ENCODE measurements at regions not wholly inside any gene's neighbourhood (a gene's known extent, or its start where the extent isn't known, plus 50 kb on each side); places are given as distances from the start of the nearest gene placed in this dataset.

- DNase-seq (ENCODE audit: low spot score) = no peak
Observed at GRCh38 chr18:77572537-77572936, 322.9 kb downstream of the GALR1 start.

DNA sequence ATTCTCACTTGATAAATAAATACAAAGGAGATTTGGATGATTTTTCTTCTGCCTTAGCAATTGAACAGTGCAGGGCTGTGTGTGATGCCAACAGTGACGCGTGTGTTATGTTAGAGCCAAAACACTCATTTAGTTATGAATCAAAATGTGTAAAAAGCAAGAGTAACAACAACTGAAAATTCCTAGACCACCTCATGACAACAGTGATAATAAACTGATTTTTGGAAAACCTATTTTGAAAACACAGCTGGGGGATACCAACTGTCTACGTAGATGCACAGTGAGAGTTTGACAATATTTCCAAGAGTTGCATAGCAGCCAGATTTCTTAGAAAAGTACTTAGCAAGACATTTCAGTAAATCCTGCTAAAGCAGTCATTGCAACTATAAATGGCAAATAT lies 323.9 kb downstream of the GALR1 start:
- DNase-seq (ENCODE audit: low spot score) = no peak

DNA sequence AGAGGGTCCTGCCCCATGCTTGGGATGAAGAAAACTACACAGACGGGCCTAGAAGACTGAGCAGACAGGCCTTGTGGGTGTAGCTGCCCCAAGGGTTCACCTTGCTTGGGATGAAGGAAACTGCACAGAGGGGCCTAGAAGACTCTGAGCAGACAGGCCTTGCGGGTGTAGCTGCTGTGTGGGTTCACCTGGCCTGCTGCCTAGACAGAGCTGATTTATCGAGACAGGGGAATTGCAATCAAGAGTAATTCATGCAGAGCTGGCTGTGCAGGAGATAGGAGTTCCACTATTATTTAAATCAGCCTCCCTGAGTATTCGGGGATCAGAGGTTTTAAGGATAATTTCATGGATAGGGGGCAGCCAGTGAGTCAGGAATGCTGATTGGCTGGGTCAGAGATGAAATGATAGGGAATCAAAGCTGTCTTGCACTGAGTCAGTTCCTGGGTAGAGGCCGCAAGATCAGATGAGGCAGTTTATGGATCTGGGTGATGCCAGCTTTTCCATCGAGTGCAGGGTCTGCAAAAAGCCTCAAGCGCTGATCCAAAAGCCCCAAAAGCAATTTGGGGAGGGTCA lies 341.4 kb downstream of the GALR1 start:
- no peak for DNase-seq (ENCODE audit: low spot score)

- DNase-seq (ENCODE audit: low spot score) = no peak
Observed at GRCh38 chr18:77597726-77598125, 348.1 kb downstream of the GALR1 start.

- no peak for DNase-seq (ENCODE audit: low spot score)
Observed at GRCh38 chr18:77600674-77601073, 351.0 kb downstream of the GALR1 start.

GRCh38 chr18:77601567-77601966 lies 351.9 kb downstream of the GALR1 start:
- no peak for DNase-seq (ENCODE audit: low spot score)

GRCh38 chr18:77607087-77607486 lies 357.4 kb downstream of the GALR1 start:
- DNase-seq (ENCODE audit: low spot score) = no peak

- DNase-seq (ENCODE audit: low spot score) = no peak
Observed at GRCh38 chr18:77608807-77609206, 359.2 kb downstream of the GALR1 start.

GRCh38 chr18:77617694-77618093 lies 368.0 kb downstream of the GALR1 start:
- no peak for DNase-seq (ENCODE audit: low spot score)

GRCh38 chr18:77619525-77619924 lies 369.9 kb downstream of the GALR1 start:
- DNase-seq (ENCODE audit: low spot score) = no peak

GRCh38 chr18:77622009-77622692 lies 372.5 kb downstream of the GALR1 start:
- no peak for DNase-seq (ENCODE audit: low spot score)

DNA sequence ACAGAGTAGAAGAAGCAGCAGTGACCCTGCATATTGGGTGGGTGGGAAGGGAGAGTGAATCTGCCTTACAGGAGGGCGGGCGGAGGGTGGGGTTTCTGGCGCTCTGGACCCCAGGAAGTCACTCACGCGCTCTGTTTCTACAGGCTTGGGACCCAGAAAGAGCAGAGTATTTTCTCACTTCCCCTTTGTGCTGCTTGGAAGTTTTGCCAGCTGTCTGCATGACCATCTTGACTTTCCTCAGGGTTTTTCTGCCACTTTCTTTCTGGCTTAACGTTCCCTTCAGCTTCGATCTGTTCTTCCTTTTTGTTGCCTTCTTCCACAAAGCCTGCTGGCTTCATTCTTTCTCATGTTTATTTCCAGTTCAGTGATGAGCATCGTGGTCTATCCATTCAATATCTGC lies 383.1 kb downstream of the GALR1 start:
- DNase-seq (ENCODE audit: low spot score) = no peak

DNA sequence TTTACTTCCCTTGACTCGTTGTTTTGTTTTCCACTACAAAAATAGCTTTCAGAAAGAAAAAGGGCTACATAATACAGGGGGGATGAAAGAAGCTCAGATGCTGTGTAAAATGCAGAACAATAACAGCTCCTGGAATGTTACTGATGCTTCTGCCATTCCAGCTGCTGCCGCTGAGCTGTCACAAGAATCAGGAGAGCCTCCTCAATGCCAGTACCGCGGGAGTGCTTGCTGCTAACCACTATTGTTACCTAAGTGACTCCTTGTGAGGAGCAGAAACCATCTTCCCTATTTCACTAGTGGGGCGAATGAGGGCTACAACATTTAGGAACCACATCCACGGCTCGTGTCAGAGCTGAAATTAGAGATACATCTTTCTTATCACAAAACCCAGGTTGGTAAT lies 384.8 kb downstream of the GALR1 start:
- no peak for DNase-seq (ENCODE audit: low spot score)

DNA sequence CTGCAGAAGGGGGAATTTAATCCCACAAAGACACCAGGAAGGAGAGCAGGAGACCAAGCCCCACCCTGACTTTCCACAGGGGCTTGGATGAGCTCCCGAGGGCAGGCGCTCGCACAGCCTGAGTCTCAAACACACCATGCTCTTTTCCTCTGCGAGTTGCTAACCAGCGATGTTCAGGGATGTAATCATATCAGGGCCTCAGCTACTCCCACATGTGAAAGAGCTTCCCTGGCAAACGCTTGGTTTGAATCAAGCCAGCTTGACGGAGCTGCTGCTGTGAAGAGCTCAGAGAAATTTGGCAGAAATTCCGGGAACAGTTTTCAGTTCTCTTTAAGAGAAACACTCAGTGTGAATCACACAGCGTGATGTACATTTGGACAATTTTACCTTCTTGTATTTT lies 385.8 kb downstream of the GALR1 start:
- DNase-seq (ENCODE audit: low spot score) = no peak

GRCh38 chr18:77635858-77636257 lies 386.2 kb downstream of the GALR1 start:
- no peak for DNase-seq (ENCODE audit: low spot score)

- no peak for DNase-seq (ENCODE audit: low spot score)
Observed at GRCh38 chr18:77645170-77645872, 395.7 kb downstream of the GALR1 start.

- DNase-seq (ENCODE audit: low spot score) = no peak
Observed at GRCh38 chr18:77647472-77647871, 397.8 kb downstream of the GALR1 start.

DNA sequence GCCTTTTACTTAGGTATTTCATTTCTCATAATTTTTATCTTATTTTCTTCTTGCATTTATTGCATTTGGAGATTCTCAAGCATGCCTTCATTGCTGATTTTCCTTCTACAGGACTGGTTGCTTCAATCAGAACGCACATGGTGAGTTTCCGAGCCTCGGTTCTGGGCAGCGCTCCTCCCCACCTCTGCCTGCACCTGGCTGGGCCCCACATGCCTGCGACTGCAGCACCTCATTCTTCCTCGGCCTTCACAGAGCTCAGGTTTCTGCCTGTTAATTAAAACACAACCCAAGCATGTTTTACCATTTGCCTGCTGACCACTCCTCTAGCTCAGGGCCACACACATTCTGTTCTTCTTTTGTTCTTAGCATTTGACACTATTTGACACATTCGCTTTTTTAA lies 398.8 kb downstream of the GALR1 start:
- DNase-seq (ENCODE audit: low spot score) = no peak

DNA sequence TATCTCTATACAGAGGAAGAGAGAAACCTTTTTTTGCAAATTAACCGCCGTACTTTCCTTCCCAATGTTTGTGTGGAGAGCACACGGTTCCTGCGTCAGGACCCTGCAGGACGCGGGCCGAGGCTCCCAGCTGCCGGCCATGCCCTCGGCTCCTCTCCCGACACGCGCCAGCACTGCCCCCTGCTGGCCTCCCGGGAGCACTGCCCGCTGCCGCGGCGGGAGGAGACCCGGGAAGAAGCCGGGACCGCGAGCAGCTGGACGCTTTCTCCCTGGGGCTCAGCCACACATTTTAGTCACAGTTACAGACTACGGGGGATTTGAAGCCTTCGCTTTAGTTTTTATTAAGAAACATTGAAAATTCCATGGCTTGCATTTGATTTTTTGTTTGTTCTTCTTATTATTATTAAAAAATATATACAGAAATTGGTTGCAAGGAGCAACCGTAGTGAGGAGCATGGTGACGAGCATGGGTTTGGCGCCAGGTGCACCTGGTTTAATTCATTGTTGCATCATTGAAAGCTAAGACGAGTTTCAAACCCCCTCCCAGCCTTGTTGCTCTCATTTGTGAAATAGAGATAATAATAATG lies 401.2 kb downstream of the GALR1 start:
- peak; percentile 16 for DNase-seq (ENCODE audit: low spot score)

DNA sequence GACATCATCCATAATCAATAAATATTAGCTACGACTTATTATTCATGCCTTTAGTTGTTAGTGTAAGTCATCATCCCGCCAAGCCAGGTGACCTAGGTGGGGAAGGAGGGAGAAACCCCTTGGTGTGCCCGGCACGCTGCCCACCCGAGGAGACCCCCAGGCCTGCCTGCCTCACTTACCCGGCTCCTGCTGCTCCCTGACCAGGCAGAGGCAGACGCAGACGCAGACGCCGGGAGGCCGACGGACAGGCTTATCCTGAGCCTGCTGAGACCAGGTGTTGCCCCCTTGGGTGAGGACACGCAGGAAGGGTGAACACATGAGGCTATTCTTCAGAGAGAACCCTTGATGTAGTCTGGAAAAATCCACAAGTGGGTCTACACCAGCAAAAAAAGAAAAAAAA lies 401.8 kb downstream of the GALR1 start:
- no peak for DNase-seq (ENCODE audit: low spot score)

- no peak for DNase-seq (ENCODE audit: low spot score)
Observed at GRCh38 chr18:77653792-77654191, 404.1 kb downstream of the GALR1 start.

DNA sequence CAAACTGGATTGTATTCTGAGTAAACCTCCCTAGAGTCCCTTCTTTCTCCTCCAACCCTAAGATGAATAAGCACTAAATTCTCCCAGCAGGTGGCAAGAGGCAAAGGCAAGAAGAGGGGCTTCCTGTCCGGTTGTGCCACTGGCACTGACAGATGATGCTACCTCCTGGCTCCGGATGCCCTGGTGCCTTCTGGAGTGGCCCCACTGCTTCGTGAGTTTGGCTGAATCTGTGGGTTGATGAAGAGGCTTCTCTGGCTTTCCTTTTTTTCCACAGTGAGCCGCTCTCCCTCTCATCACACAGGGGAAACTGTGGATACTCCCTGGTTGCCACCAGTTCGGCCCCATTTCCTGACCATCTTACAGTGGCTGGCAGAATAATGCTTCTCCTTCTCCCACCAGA lies 404.7 kb downstream of the GALR1 start:
- no peak for DNase-seq (ENCODE audit: low spot score)
